GM18867 (cell line): ENCODE measurements at regions not wholly inside any gene's neighbourhood (a gene's known extent, or its start where the extent isn't known, plus 50 kb on each side); places are given as distances from the start of the nearest gene placed in this dataset.

Source experiments
- ATAC-seq: cut with Tn5 transposase; IDR thresholded peaks from one replicate; pipeline ENCODE4 v1.9.1; 2021; ENCODE audit warnings: mild to moderate bottlenecking, moderate library complexity; ENCODE audit not compliant: unreplicated experiment

GRCh38 chr3:109897734-109898133 is 560.4 kb upstream of the DPPA4 start:
- no peak for ATAC-seq

GRCh38 chr3:109899925-109900324 is 562.6 kb upstream of the DPPA4 start:
- ATAC-seq: no peak

GRCh38 chr3:109900783-109901182 is 563.4 kb upstream of the DPPA4 start:
- ATAC-seq: no peak

- ATAC-seq: no peak
These were observed 565.2 kb upstream of the DPPA4 start for GRCh38 chr3:109902549-109902948.

GRCh38 chr3:109903100-109903499 is 565.8 kb upstream of the DPPA4 start:
- ATAC-seq: no peak

GRCh38 chr3:109910772-109911171 is 573.4 kb upstream of the DPPA4 start:
- no peak for ATAC-seq

- ATAC-seq: no peak
These were observed 581.4 kb upstream of the DPPA4 start for GRCh38 chr3:109918740-109919139.

GRCh38 chr3:109920749-109921148 is 583.4 kb upstream of the DPPA4 start:
- ATAC-seq: no peak

GRCh38 chr3:109921509-109921908 is 584.2 kb upstream of the DPPA4 start:
- ATAC-seq: no peak

- no peak for ATAC-seq
These were observed 585.5 kb upstream of the DPPA4 start for GRCh38 chr3:109922856-109923255.

- no peak for ATAC-seq
These were observed 586.1 kb upstream of the DPPA4 start for GRCh38 chr3:109923431-109923830.

GRCh38 chr3:109924196-109924595 is 586.9 kb upstream of the DPPA4 start:
- ATAC-seq: no peak

GRCh38 chr3:109926376-109926775 is 589.0 kb upstream of the DPPA4 start:
- no peak for ATAC-seq

GRCh38 chr3:109927161-109927560 is 589.8 kb upstream of the DPPA4 start:
- ATAC-seq: no peak

GRCh38 chr3:109927726-109928125 is 590.4 kb upstream of the DPPA4 start:
- ATAC-seq: no peak

- no peak for ATAC-seq
These were observed 593.2 kb upstream of the DPPA4 start for GRCh38 chr3:109930582-109930981.

GRCh38 chr3:109933576-109933975 is 596.2 kb upstream of the DPPA4 start:
- no peak for ATAC-seq

- ATAC-seq: no peak
These were observed 602.5 kb upstream of the DPPA4 start for GRCh38 chr3:109939817-109940216.

GRCh38 chr3:109943181-109943580 is 605.8 kb upstream of the DPPA4 start:
- ATAC-seq: no peak

GRCh38 chr3:109944836-109945235 is 607.5 kb upstream of the DPPA4 start:
- no peak for ATAC-seq

- ATAC-seq: no peak
These were observed 615.6 kb upstream of the DPPA4 start for GRCh38 chr3:109952924-109953323.

GRCh38 chr3:109963831-109964230 is 626.5 kb upstream of the DPPA4 start:
- ATAC-seq: no peak

GRCh38 chr3:109973733-109974132 is 636.4 kb upstream of the DPPA4 start:
- ATAC-seq: no peak

GRCh38 chr3:109977897-109978296 is 640.6 kb upstream of the DPPA4 start:
- no peak for ATAC-seq
